WTC11 (cell line): ENCODE measurements at regions not wholly inside any gene's neighbourhood (a gene's known extent, or its start where the extent isn't known, plus 50 kb on each side); places are given as distances from the start of the nearest gene placed in this dataset.

Source experiments
- CREB1 ChIP-seq: sonication (generic); formaldehyde crosslinking; IDR thresholded peaks from 2 replicates; pipeline ENCODE4 v1.8.0; 2023; ENCODE audit warnings: mild to moderate bottlenecking, missing genetic modification reagents
- ELF4 ChIP-seq: sonication (generic); formaldehyde crosslinking; IDR thresholded peaks from 2 replicates; pipeline ENCODE4 v1.8.1; 2022; ENCODE audit warnings: low read depth, mild to moderate bottlenecking, moderate library complexity, missing genetic modification reagents
- EMX1 ChIP-seq: fragments of 250-450 bp; sonication (Bioruptor Pico); IDR thresholded peaks from 2 replicates; pipeline ENCODE4 v1.8.0; 2021; ENCODE audit warnings: mild to moderate bottlenecking
- ETV6 ChIP-seq: sonication (generic); formaldehyde crosslinking; IDR thresholded peaks from 2 replicates; pipeline ENCODE4 v1.8.1; 2022; ENCODE audit warnings: mild to moderate bottlenecking, missing genetic modification reagents
- FOXK1 ChIP-seq: sonication (generic); formaldehyde crosslinking; IDR thresholded peaks from 2 replicates; pipeline ENCODE4 v1.8.0; 2022; ENCODE audit warnings: mild to moderate bottlenecking, moderate library complexity, missing genetic modification reagents
- MYBL2 ChIP-seq: sonication (generic); formaldehyde crosslinking; IDR thresholded peaks from 2 replicates; pipeline ENCODE4 v1.8.1; 2023; ENCODE audit warnings: mild to moderate bottlenecking, moderate library complexity, missing genetic modification reagents
- NR3C1 ChIP-seq: sonication (generic); formaldehyde crosslinking; conservative IDR thresholded peaks from 2 replicates; pipeline ENCODE4 v1.8.1; 2023; ENCODE audit warnings: low read depth, mild to moderate bottlenecking, missing genetic modification reagents
- PREB ChIP-seq: sonication (generic); formaldehyde crosslinking; IDR thresholded peaks from 2 replicates; pipeline ENCODE4 v1.8.1; 2022; ENCODE audit warnings: mild to moderate bottlenecking, missing genetic modification reagents, moderate library complexity, borderline replicate concordance
- ZNF121 ChIP-seq: sonication (generic); formaldehyde crosslinking; IDR thresholded peaks from 2 replicates; pipeline ENCODE4 v1.8.0; 2023; ENCODE audit warnings: missing genetic modification reagents
- ZNF263 ChIP-seq: sonication (generic); formaldehyde crosslinking; IDR thresholded peaks from 2 replicates; pipeline ENCODE4 v1.8.1; 2022; ENCODE audit warnings: low read depth, mild to moderate bottlenecking, moderate library complexity, missing genetic modification reagents
- ZNF317 ChIP-seq: sonication (generic); formaldehyde crosslinking; IDR thresholded peaks from 2 replicates; pipeline ENCODE4 v1.8.1; 2023; ENCODE audit warnings: low read depth, mild to moderate bottlenecking, moderate library complexity, missing genetic modification reagents, borderline replicate concordance
- TF ChIP-seq, protein P1 (sequence below): fragments of 200-600 bp; IDR thresholded peaks from 2 replicates; pipeline ENCODE4 v1.8.0; 2022; ENCODE audit warnings: antibody characterized with exemption
- TF ChIP-seq, protein P2 (sequence below): sonication (generic); formaldehyde crosslinking; IDR thresholded peaks from 2 replicates; pipeline ENCODE4 v1.8.1; 2023; ENCODE audit warnings: mild to moderate bottlenecking, missing genetic modification reagents, moderate library complexity
- TF ChIP-seq, protein P3 (sequence below): sonication (generic); formaldehyde crosslinking; IDR thresholded peaks from 2 replicates; pipeline ENCODE4 v1.8.0; 2022; ENCODE audit warnings: mild to moderate bottlenecking, missing genetic modification reagents

DNA sequence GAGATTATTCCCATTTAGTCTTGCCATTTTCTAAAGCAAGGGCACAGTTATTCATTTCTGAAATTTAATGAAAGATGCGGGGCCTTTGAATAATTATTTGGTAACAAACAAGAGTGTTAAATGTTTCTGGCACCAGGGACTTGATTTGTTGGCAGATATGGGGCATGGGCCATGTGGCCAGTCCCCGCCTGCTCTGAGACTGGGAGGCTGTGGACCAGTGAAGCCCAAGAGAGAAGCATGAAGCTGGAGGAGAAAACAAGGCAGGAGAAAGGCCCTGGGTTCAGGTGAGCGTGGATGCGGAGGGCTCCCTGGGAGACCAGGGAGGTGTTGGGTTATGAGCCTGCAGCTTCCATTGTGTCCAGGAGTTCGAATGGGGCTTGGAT is 378.5 kb downstream of the TCERG1L start:
- TF ChIP-seq ELF4: no peak
- TF ChIP-seq, protein P1, sequence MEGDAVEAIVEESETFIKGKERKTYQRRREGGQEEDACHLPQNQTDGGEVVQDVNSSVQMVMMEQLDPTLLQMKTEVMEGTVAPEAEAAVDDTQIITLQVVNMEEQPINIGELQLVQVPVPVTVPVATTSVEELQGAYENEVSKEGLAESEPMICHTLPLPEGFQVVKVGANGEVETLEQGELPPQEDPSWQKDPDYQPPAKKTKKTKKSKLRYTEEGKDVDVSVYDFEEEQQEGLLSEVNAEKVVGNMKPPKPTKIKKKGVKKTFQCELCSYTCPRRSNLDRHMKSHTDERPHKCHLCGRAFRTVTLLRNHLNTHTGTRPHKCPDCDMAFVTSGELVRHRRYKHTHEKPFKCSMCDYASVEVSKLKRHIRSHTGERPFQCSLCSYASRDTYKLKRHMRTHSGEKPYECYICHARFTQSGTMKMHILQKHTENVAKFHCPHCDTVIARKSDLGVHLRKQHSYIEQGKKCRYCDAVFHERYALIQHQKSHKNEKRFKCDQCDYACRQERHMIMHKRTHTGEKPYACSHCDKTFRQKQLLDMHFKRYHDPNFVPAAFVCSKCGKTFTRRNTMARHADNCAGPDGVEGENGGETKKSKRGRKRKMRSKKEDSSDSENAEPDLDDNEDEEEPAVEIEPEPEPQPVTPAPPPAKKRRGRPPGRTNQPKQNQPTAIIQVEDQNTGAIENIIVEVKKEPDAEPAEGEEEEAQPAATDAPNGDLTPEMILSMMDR: no peak
- TF ChIP-seq MYBL2: no peak
- TF ChIP-seq ZNF121 (CRISPR knock-in tag): no peak
- no peak for TF ChIP-seq EMX1
- TF ChIP-seq CREB1: no peak
- TF ChIP-seq, protein P2, sequence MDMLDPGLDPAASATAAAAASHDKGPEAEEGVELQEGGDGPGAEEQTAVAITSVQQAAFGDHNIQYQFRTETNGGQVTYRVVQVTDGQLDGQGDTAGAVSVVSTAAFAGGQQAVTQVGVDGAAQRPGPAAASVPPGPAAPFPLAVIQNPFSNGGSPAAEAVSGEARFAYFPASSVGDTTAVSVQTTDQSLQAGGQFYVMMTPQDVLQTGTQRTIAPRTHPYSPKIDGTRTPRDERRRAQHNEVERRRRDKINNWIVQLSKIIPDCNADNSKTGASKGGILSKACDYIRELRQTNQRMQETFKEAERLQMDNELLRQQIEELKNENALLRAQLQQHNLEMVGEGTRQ (CRISPR knock-in tag): no peak
- TF ChIP-seq FOXK1: no peak
- TF ChIP-seq ETV6 (CRISPR knock-in tag): no peak
- TF ChIP-seq NR3C1: no peak
- TF ChIP-seq, protein P3, sequence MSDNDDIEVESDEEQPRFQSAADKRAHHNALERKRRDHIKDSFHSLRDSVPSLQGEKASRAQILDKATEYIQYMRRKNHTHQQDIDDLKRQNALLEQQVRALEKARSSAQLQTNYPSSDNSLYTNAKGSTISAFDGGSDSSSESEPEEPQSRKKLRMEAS: no peak
- no peak for TF ChIP-seq ZNF317
- TF ChIP-seq ZNF263 (CRISPR knock-in tag): no peak
- no peak for TF ChIP-seq PREB
